GM19372 (cell line): ENCODE measurements at regions not wholly inside any gene's neighbourhood (a gene's known extent, or its start where the extent isn't known, plus 50 kb on each side); places are given as distances from the start of the nearest gene placed in this dataset.

Experiments
- ATAC-seq: cut with Tn5 transposase; IDR thresholded peaks from one replicate; pipeline ENCODE4 v1.9.1; 2021; ENCODE audit warnings: mild to moderate bottlenecking, low read depth, moderate library complexity; ENCODE audit not compliant: unreplicated experiment

GRCh38 chr2:204174034-204174433 lies 237.5 kb downstream of the ICOS start:
- ATAC-seq: no peak

DNA sequence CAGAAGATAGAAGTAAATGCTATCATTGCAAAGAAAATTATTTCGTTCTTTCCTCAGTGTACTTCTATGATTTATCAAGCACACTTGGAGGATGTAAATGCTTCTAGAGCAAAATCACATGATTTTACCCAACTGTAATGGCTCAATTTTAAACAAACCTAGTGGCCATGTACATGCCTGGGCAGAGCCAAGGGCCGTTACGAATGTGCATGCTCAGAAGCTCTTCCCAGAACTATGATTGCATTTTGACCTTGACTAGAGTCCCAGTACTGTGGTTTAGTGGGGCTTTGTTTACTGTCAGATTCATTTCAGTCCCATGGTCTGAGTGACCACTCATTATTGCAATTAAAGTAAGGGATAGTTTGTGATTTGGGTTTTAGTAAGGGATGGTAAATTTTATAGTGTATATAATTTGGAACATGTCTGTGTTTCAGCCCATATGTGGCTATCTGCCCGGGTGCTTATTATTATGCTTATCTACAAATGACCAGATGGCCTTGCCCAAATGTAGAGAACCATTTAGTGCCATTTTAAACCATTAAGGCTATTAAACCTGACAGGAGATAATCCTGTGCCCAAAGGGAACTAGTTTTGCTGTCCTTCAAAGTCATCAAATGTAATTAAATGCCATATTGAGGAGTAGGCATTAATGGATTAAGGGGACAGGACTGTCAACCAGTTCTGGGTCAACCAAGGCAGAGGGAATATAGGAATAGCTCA lies 239.1 kb downstream of the ICOS start:
- no peak for ATAC-seq

GRCh38 chr2:204176306-204176705 lies 239.7 kb downstream of the ICOS start:
- ATAC-seq: no peak

DNA sequence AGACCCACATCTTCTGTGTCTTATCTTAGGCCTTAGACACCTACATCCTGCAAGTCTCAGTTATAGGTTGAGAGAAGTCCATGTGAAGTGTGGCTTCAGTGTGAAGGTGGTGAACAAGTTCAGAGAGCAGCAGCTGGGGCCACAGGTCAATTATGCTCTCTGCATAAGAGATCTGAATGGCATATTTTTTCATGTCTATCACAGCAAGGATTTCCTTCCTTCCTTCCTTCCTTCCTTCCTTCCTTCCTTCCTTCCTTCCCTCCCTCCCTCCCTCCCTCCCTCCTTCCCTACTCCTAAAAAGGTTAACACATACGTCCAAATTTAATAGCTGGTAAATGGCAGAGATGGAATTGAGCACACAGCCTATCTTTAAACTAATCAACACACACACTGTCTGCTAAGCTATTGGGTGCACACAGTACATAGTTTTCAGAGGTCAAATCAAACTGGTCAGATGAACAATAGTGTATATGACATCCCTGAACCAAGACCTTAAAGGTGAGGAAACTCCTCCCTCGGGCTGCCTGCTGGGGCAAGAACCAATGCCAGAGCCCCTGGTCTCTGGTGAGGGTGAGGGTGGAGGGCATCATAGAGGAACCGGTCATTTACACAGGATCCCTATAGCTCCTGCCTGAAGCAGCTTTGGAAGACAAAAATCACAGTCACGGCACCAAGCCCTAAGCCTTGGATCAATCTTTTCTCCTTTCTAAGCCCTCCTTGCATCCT lies 240.9 kb downstream of the ICOS start:
- peak; percentile 23 for ATAC-seq

DNA sequence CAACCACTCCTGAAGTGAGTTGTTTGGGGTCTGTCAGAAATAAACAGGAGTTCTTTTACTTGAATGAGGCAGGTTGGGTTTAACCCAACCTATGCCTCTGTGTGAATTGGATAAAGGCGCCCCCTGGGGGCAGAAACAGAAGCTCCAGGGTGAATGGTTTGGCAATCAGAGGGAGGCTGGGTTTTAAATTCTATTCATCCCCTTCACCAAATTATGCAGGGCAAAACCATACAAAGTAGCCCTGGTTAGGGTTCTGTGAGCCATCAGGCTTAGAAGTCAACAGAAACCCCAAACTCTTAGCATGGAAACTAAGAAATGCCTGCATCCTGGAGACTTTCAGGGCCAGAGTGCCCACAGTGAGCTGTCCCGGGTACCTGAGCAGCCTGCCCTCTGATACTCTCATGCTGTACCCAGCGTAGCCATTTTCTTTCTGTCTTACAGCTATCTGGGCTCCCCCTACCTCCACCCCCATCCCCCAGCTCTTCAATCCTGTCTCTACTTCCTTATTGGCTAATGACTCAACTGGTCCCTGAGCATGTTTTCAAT lies 241.5 kb downstream of the ICOS start:
- peak; percentile 88 for ATAC-seq

GRCh38 chr2:204180649-204181048 lies 244.1 kb downstream of the ICOS start:
- no peak for ATAC-seq

DNA sequence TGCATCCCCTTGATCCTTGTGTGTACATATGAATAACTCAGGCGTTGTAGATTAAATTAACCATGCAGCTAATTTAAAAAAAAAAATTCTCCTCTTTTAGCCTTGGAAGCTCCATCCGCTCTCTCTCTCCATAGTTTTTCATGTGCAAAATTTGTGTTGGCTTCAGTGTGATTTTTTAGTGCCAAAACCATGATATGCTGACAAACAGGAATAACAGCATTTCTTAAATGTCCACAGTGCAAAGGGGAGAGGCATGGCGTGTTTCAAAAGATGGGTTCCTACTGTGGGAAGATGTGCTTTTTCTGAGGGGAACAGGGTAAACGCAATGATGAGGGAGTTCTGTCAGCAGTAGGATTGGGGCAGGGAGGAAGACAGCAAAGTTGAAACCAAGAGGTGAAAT lies 247.0 kb downstream of the ICOS start:
- no peak for ATAC-seq

DNA sequence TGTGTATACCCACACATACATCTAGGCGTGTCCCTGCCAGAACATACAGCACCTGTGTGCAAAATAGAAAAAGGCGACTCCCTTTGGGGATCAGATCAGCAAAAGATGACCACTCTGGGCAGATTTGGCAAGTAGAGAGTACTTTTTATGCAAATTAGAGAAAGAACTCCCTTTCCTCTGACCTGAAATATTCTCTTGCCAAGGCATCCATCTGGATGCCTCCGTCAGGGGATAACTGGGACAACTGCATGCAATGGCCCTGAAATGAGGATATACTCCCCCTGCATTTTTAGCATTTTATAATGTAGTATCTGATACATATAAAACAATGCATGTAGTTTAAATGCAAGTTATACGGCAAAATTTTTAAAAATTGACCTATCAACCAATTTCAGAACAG lies 247.7 kb downstream of the ICOS start:
- no peak for ATAC-seq

- no peak for ATAC-seq
Observed at GRCh38 chr2:204187229-204188083, 250.9 kb downstream of the ICOS start.

GRCh38 chr2:204191574-204191973 lies 255.0 kb downstream of the ICOS start:
- ATAC-seq: no peak

DNA sequence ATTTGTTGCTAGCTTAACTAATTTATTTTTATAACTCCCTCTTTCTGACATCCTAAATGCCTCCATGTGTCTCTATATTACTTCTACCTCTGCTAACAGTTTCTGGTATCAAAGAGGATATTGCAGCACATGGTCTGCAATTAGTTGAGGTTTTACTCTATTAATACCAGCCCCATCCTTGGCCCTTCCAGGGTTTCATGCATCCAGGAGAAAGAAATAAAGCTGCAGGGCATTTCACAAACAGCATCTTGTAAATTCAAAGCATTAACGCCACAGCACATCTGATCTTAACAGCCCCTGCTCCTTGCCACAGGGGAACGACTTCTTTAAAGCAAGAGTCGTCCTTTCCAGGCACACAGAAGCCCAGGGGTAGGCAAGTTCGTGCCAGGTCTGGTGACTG lies 258.9 kb downstream of the ICOS start:
- no peak for ATAC-seq

GRCh38 chr2:204197336-204198005 lies 260.9 kb downstream of the ICOS start:
- no peak for ATAC-seq

GRCh38 chr2:204199357-204199756 lies 262.8 kb downstream of the ICOS start:
- no peak for ATAC-seq

DNA sequence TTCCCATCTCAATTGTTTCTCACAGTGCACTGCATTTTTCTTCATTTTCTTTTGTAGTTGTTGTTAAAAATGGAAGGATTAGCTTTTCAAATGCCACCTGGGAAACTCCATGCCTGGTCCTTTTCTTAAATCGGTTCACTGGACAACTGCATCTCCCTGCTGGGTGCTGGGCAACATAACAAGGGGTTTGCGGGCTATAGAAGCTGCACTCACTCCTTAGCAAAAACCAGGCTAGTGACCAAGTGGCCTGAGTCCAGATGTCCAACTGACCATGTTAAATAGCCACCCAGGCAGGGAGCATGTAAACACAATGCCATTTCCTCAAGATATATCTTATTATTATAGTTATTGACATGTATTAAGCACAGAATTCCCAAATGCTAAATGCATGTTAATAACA lies 264.9 kb downstream of the ICOS start:
- no peak for ATAC-seq

GRCh38 chr2:204202253-204202652 lies 265.7 kb downstream of the ICOS start:
- no peak for ATAC-seq

GRCh38 chr2:204203704-204204103 lies 267.1 kb downstream of the ICOS start:
- ATAC-seq: no peak

DNA sequence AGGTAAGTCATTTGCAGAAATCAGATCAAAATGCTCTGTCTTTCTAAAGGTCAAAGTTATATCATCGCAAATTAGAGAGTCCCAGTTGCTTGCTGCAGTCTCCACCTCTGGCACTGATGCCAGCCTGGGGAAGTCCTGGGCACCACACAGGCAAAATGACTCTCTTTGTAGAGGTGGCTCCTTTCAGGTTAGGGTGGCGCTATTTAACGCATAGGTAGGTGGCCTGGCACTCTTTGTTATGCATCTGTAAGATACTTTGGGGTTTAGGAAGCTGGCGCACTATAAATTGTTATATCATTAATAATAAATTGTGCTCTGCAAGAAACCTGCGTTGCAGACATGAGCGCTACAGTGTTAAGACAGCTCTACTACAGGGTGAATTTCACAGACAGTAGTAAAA lies 268.5 kb downstream of the ICOS start:
- ATAC-seq: no peak

GRCh38 chr2:204205538-204205937 lies 269.0 kb downstream of the ICOS start:
- ATAC-seq: no peak

DNA sequence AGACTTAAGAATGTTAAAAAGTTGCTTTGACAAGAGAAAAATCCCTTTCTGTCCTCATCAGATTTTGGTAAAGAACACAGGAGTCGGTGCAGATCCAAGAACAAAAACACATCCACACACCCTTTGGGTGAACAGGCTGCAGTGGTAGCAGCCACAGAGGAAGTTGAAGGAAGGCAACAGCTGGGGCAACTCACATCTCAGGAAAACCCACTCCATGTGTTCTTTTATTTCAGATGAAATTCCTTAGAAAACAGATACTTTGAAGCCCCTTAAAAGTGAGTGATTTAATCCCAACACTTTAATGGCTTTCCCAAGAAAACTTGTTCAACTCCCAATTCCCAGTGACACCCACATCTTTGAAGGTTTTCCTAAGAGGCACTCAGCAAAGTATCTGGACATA lies 271.3 kb downstream of the ICOS start:
- ATAC-seq: no peak

DNA sequence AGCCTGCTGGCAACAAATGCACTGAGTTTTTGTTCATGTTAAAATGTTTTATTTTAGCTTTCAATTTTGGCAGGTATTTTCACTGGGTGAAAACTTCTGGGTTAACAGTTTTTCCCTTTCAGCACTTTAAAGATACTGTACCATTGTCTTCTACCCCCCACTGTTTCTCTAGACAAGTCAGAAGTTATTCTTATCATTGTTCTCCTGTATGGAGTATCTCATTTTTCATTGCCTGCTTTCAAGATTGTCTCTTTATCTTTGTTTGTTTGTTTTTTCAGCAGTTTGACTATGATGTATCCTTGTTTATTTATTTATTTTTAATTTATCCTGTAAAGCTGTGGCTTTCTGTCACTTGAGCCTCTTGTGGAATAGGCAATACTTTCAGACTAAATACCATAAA lies 277.0 kb downstream of the ICOS start:
- ATAC-seq: no peak
